A204.1 (cell line): ENCODE measurements at regions not wholly inside any gene's neighbourhood (a gene's known extent, or its start where the extent isn't known, plus 50 kb on each side); places are given as distances from the start of the nearest gene placed in this dataset.
"Not testable (repeated sequence)": the region's sequence is repeated elsewhere in the genome, so short reads cannot be mapped to it uniquely, and the experiment has no call there.

Experiments used
- FAIRE-seq: peaks from 2 replicates; lab custom pipeline; 2012; peaks lifted over from hg19 to GRCh38; lab: Jason Lieb, UNC

DNA sequence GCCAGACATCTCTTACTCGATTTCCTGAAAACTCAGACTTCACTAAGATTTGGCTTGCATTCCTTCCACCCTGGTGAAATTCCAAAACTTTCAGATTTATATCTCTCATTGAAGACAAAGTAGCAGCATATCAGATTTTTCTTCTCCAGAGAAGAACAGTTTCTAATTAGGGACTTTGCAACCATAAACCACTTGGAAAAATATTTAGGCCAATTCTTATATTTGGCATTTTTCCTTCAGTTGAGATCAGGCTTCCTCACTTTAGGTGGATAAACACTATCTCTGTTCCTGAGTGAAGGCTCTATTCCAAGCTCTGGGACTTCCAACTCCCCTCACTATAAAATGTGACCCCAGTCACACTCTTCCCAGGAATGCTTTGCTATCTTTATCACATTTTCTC, 1434.3 kb upstream of the FLRT2 start:
- no peak for FAIRE-seq

GRCh38 chr14:84098261-84098660, 1431.7 kb upstream of the FLRT2 start:
- no peak for FAIRE-seq

DNA sequence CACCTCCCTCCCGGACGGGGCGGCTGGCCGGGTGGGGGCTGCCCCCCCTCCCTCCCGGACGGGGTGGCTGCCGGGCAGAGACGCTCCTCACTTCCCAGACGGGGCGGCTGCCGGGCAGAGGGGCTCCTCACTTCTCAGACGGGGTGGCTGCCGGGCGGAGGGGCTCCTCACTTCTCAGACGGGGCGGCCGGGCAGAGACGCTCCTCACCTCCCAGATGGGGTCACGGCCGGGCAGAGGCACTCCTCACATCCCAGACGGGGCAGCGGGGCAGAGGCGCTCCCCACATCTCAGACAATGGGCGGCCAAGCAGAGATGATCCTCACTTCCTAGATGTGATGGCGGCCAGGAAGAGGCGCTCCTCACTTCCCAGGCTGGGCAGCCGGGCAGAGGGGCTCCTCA, 1430.4 kb upstream of the FLRT2 start:
- not testable (repeated sequence) for FAIRE-seq

- FAIRE-seq: no peak
Observed at GRCh38 chr14:84107835-84108343, 1422.1 kb upstream of the FLRT2 start.

DNA sequence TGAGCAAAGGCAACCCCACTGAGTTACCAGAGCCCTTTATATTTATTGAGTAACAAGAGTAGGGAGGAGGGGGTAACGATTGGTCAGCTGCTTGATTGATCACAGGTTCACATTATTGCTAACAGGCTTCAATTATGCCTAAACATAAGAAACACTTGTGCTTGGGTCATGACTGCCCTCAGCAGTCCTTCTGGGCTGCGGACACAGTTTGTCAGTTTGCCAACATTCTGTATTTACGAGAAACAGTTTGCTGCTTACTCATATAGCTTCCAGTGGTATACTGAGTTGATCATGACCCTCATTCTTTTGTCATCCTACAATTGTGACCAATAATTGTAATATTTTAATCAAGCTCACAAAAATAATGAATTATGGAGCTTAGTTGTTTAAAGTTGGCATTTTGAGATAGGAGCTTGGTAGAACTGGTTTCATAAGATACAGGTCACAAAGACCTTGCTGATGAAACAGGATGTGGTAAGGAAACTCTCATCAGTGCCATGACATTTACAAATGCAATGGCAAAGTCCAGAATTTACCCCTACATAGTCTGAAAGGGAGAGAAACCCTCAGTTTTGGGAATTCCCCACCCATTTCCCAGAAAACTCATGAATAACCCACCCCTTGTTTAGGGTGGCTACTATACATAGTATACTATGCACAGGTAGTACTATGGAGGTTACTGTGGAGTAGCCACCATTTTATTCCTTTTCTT, 1421.0 kb upstream of the FLRT2 start:
- FAIRE-seq: no peak

- FAIRE-seq: no peak
Observed at GRCh38 chr14:84112589-84112988, 1417.4 kb upstream of the FLRT2 start.

DNA sequence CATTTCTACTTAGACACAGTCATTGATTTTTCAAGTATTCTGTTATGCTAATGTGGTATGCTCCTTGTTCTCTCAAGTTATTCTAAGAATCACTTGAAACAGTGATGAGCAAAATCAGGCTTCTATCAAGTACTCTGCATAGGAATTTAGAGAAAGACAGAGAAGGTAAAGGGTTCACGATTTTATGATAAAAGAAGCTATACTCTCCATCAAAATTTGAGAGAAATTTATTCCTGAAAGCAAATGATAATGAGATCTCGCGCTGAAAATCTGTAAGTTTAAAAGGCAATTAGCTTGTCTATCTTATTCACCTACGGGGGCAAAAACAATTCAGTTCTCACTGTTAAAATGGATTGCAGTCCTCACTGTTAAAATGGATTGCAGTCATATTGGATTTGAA, 1404.3 kb upstream of the FLRT2 start:
- FAIRE-seq: no peak

- no peak for FAIRE-seq
Observed at GRCh38 chr14:84127495-84127894, 1402.4 kb upstream of the FLRT2 start.

DNA sequence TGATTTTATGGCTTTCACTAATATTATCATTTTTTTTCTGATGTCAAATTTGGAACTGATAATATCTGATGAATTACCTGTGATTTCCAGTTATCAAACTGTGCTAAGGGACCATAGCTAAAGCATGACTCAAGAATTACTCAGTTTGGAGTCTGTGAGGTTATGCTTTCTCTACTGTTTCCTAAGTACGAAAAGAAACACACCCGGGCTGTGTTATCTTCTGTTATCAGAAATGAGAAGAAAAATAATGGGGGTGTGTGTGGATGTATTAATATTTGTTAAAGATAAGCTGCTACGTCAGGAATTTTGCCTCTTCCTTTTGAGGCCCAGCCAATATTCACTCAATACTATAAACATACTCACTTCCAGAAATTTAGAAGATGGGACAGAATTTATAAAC, 1401.9 kb upstream of the FLRT2 start:
- FAIRE-seq: no peak

- FAIRE-seq: no peak
Observed at GRCh38 chr14:84129007-84129406, 1400.9 kb upstream of the FLRT2 start.

- no peak for FAIRE-seq
Observed at GRCh38 chr14:84129941-84130340, 1400.0 kb upstream of the FLRT2 start.

GRCh38 chr14:84131924-84132323, 1398.0 kb upstream of the FLRT2 start:
- FAIRE-seq: no peak

- no peak for FAIRE-seq
Observed at GRCh38 chr14:84144166-84144565, 1385.8 kb upstream of the FLRT2 start.

GRCh38 chr14:84152452-84152851, 1377.5 kb upstream of the FLRT2 start:
- FAIRE-seq: no peak

DNA sequence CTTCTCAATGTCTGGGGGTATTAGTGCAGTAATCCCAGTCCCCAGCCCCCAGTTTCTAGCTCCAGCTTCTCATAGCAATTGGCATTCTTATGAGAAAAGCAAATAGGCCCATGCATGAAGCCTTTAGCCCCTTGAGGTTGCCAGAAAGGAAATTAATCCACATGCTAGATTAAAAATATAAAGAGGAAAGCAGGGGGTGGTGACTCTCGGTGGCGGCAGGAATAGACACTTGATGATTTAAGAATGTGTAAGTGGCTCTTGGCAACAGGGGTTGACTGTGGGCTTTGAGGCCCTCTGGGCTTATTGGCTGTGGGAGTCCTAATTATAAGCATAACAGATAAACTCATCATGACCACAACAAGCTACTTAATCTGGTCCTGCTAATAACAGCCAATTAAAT, 1367.3 kb upstream of the FLRT2 start:
- no peak for FAIRE-seq

GRCh38 chr14:84167026-84167425, 1362.9 kb upstream of the FLRT2 start:
- FAIRE-seq: no peak

DNA sequence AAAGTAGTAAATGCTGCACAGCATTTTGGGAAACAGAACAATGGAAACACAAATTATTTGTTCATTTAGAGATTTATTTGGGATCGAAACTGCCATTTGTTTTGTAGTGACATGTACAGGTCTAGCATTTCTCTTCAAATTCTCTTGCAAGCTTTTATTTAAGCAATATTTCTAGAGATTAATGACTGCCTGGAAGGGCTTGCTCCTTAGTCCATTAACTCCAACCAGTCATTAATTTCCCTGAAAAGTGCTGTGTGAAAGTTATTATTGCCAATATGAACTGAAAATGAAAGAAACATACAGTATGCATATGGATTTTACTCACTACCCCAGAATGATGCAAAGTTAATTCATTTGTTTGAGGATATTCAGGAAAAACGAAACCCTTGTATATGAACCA, 1349.6 kb upstream of the FLRT2 start:
- no peak for FAIRE-seq

DNA sequence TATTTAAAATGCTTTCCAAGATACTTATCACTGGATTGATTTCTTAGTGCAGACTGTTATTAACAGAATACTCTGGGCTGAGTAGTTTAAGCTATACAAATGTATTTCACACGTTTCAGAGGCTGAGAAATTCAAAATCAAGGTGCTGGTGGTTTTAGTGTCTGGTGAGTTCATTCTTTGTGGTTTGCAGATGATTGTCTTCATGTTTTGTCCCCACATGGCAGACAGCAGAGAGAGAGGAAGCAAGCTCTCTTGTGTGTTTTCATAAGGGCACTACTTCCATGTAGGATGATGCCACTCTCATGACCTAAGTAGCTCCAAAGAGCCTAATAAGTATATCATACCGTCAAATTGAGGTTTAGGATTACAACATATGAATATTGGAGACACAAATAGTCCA, 1348.9 kb upstream of the FLRT2 start:
- FAIRE-seq: no peak

DNA sequence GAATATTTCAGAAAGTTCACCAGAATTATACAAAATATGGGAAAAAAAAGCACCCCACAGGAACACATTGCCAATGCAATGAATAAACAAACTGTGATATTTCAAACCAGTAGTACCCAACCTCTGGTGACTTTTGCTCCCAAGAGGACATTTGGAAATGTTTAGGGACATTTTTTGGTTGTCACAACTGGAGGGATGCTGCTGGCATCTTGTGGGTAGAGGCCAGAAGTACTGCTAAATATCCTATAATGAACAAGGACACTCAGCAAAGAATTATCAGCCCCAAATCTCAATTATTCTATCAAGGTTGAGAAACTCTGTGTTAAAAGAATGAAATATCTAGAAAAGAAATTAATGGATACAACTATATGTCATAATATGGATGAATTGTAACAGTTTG, 1334.4 kb upstream of the FLRT2 start:
- no peak for FAIRE-seq

GRCh38 chr14:84197704-84198103, 1332.2 kb upstream of the FLRT2 start:
- FAIRE-seq: no peak

DNA sequence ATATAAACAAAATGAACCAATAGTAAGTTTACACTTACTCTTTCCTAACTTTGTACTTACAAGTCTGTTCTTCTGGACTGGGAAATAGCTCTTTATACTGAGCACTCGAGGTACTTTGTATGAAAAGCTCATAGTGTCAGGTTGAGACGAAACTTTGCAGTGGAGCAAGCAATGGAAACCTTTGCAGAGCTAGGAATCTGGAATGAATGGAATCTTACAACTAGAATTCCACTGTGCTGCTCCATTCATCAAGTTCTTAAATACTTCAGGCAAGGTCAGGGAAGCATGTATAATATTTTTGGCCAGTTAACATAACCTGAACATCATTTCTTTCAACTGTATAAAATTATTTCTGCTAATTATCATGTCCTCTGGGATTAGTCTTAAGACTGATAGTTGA, 1327.5 kb upstream of the FLRT2 start:
- no peak for FAIRE-seq

GRCh38 chr14:84203896-84204295, 1326.0 kb upstream of the FLRT2 start:
- no peak for FAIRE-seq

DNA sequence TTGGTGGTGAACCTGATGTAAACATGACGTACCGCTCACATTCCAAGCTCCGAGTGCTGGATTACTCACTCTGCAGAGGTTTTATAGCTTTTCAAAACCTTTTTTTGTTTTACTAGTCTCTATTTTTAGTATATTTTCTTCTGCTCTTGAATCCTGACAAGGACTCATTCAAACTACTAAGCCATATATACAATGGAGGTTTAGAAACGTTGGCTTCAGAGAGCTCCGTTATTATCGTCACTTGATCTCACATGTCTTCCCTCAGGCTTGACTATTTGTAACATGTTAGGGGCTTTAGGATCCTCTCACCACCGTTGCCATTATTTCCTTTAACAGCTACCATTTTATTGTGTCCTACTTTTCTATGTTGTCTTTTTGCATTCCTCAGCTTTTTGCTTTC, 1321.5 kb upstream of the FLRT2 start:
- FAIRE-seq: no peak

DNA sequence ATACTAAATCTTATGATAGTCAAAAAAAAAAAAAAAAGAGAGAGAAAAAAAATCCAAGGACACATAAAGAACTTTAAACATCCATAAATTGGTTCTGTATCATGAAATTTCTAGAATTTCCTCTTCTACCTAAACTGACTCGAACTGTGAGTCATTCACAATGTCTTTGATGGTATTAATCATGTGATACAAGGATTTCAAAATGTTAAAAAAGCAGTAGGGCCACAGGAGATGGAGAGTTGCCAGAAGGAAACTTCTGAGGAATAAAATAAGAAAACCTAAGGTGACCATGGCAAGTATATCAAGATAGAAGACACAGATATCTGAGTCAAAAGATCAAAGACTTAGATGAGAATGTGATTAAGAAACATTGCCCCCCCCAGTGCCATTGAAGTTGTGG, 1320.9 kb upstream of the FLRT2 start:
- FAIRE-seq: no peak

- no peak for FAIRE-seq
Observed at GRCh38 chr14:84217066-84217465, 1312.9 kb upstream of the FLRT2 start.
